T-helper 17 cell (primary cell): ENCODE measurements at regions not wholly inside any gene's neighbourhood (a gene's known extent, or its start where the extent isn't known, plus 50 kb on each side); places are given as distances from the start of the nearest gene placed in this dataset.

ENCODE experiments used
- ATAC-seq: fragments of 150-1000 bp; cut with Tn5 transposase; 2 replicates; pipeline ENCODE4 v1.10.0; 2021; ENCODE audit warnings: mild to moderate bottlenecking, moderate library complexity
- DNase-seq, 3 donors: peaks; one replicate each; pipeline versions ENCODE4 v3.0.0 to v3.0.0-alpha.2; 2020 to 2021
- H3K9me3 ChIP-seq: one replicate; pipeline ENCODE4 v1.7.0; 2013; ENCODE audit warnings: low read length, mild to moderate bottlenecking; ENCODE audit not compliant: control insufficient read depth, poor library complexity, severe bottlenecking
- H3K27ac Mint-ChIP-seq: one replicate; pipeline ENCODE4 v1.8.0; 2022; ENCODE audit warnings: mild to moderate bottlenecking, moderate library complexity, mixed read lengths
- H3K27me3 Mint-ChIP-seq: one replicate; pipeline ENCODE4 v1.8.0; 2022; ENCODE audit warnings: mixed read lengths
- H3K36me3 Mint-ChIP-seq: one replicate; pipeline ENCODE4 v1.8.0; 2022; ENCODE audit warnings: low read depth, mixed read lengths
- H3K4me1 Mint-ChIP-seq: one replicate; pipeline ENCODE4 v1.8.0; 2022; ENCODE audit warnings: mild to moderate bottlenecking, mixed read lengths
- H3K4me3 Mint-ChIP-seq: one replicate; pipeline ENCODE4 v1.8.0; 2022; ENCODE audit warnings: mild to moderate bottlenecking, moderate library complexity, mixed read lengths

DNA sequence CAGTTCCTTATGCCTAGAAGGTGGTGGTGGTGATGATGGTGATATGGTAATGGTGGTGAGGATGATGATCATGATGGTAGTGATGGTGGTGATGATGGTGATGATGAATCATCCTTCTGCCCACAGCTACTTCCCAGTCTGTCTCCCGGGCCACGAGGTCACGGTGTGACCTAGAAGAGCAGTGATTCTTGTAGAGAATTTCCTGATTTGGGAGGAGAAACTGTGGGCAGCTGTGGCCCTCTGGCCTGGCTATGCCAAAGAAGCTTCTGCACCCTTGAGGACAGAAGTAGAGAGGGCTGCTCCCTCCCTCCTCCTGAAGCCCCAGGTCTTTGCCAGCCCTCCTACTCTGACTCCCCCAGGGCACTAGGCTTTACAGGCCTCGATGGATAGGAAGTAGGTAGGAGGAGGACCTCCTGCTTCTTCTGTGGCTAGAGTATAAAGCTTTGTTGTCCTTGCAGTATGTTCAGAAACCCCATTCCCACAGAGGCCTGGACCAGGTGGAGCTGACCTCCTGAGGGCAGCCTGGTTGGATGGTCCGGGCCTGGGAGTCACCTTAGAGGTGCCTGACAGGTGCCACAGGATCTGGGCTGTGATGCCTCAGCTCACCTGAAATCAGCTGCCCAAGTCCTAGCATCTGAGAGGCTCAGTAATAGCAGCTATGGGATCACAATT lies 57.9 kb upstream of the EPAS1 start:
- Mint-ChIP-seq H3K27me3 (no peaks in the 10 kb centered on the region), H3K4me3 (no peak overlapping the region), H3K27ac (peak overlapping the region; percentile 90), H3K4me1 (peaks cover 19% of the 10 kb centered on the region), H3K36me3 (no peaks in the 10 kb centered on the region)
- DNase-seq (no peak), ATAC-seq (peak; percentile 28)
- H3K9me3 ChIP-seq: no peaks in the 10 kb centered on the region

DNA sequence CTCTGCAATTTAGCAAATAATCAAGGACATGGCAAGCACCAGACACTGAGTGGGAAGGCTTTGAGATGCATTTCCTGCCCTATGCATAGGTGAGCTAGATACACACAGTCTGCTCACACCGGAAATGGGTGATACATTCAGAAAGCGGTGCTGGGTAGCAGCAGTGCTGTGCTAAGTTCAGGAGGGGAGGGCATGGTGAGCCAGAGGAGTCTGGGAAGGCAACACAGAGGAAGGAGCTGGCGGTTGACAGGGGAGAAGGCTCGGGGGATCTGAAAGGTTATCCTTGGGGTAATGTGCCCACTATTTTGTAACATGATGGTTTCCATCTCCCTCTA lies 57.4 kb upstream of the EPAS1 start:
- Mint-ChIP-seq H3K4me3 (no peak overlapping the region), H3K36me3 (no peaks in the 10 kb centered on the region), H3K4me1 (peaks cover 19% of the 10 kb centered on the region), H3K27me3 (no peaks in the 10 kb centered on the region), H3K27ac (peak overlapping the region; percentile 90)
- peak; percentile 96 for ATAC-seq
- H3K9me3 ChIP-seq: no peaks in the 10 kb centered on the region
- DNase-seq: peak in 2 of 3 donors; percentile 15 to 30

- H3K9me3 ChIP-seq: no peaks in the 10 kb centered on the region
- H3K27ac Mint-ChIP-seq: no peak overlapping the region
- ATAC-seq (no peak), DNase-seq (no peak)
- H3K27me3 Mint-ChIP-seq: no peaks in the 10 kb centered on the region
- H3K4me3 Mint-ChIP-seq: no peak overlapping the region
- no peaks in the 10 kb centered on the region for H3K36me3 Mint-ChIP-seq
- H3K4me1 Mint-ChIP-seq: peaks cover 19% of the 10 kb centered on the region
Measured at GRCh38 chr2:46241344-46241743, 55.9 kb upstream of the EPAS1 start.

GRCh38 chr2:46245869-46246268 lies 51.3 kb upstream of the EPAS1 start:
- DNase-seq (no peak), ATAC-seq (no peak)
- Mint-ChIP-seq H3K4me1 (no peaks in the 10 kb centered on the region), H3K27ac (no peak overlapping the region), H3K27me3 (no peaks in the 10 kb centered on the region), H3K36me3 (no peaks in the 10 kb centered on the region), H3K4me3 (no peak overlapping the region)
- H3K9me3 ChIP-seq: no peaks in the 10 kb centered on the region

DNA sequence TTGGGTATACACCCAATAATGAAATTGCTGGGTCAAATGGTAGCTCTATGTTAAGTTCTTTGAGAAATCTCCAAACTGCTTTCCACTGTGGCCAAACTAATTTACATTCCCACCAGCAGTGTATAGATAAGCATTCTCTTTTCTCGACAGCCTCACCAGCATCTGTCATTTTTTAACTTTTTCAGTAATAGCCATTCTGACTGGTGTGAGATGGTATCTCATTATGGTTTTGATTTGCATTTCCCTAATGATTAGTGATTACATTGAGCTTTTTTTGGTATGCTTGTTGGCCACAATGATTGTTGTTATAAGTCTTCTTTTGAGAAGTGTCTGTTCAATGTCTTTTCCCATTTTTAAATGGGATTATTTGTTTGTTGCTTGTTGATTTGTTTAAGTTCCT lies 50.4 kb upstream of the EPAS1 start:
- no peaks in the 10 kb centered on the region for H3K9me3 ChIP-seq
- Mint-ChIP-seq H3K27ac (no peak overlapping the region), H3K27me3 (no peaks in the 10 kb centered on the region), H3K4me3 (no peak overlapping the region), H3K4me1 (no peaks in the 10 kb centered on the region), H3K36me3 (no peaks in the 10 kb centered on the region)
- DNase-seq: no peak
- no peak for ATAC-seq
